HuH-7 (cell line): ENCODE measurements at regions not wholly inside any gene's neighbourhood (a gene's known extent, or its start where the extent isn't known, plus 50 kb on each side); places are given as distances from the start of the nearest gene placed in this dataset.
"Not testable (repeated sequence)": the region's sequence is repeated elsewhere in the genome, so short reads cannot be mapped to it uniquely, and the experiment has no call there.

ENCODE experiments used
- DNase-seq: peaks from one replicate; pipeline ENCODE4 v3.0.0; 2011; ENCODE audit warnings: low spot score

GRCh38 chr7:113217314-113217713, 99.0 kb upstream of the SMIM30 start:
- no peak for DNase-seq

DNA sequence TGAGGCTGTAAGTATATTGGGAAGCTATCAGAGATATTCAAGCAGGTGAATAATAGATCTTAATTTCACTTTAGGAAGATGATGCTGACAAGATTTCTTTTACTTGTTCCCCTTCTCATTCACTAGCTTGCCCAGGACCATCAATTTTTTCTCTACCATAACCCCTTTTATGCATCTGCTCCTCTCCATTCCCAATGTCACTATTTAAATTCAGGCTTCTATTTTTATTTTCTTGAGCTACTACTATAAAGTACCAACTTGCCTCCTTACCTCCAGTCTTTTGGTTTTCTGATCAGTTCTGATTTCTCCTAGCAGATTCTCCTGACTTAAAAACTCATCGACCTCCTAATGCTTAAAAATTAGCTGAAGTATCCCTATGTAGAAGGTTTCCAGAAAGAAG, 97.7 kb upstream of the SMIM30 start:
- no peak for DNase-seq

DNA sequence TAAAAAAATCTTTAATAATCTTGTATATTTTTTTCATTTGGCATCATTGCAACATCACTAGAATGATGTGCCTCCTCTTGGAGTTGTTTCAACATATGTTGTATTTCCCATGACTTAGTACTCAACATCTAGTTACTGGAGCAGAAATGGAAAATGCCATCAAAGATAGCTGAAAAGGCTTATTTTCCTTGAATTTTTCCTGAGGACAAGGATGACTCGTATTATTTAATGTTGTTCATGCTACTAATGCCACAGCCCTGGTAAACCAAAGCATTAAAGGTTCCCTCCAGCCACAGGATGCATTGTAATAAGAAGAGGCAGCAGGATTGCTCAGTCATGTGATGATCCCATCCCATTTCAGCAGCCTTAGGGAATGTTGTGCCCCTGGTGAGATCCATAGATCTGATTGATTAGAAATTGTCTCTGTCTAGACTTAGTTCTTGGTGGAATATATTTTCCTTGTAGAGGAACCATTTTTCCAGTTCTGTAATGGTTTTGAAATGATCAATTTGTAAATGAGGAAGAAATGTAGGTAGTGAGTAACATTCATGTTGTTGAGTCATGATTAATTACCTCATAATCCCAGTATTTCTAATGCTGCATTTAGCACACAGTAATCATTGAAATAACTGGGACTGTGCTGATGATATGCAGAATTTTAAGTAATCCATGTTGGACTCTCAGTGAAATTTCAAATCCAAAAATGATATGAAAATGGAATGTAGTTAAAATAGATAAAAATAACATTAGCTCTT, 91.3 kb upstream of the SMIM30 start:
- DNase-seq: no peak

- DNase-seq: no peak
These were observed 89.6 kb upstream of the SMIM30 start for GRCh38 chr7:113207931-113208330.

- no peak for DNase-seq
These were observed 89.1 kb upstream of the SMIM30 start for GRCh38 chr7:113207441-113207840.

- no peak for DNase-seq
These were observed 86.1 kb upstream of the SMIM30 start for GRCh38 chr7:113204415-113204814.

DNA sequence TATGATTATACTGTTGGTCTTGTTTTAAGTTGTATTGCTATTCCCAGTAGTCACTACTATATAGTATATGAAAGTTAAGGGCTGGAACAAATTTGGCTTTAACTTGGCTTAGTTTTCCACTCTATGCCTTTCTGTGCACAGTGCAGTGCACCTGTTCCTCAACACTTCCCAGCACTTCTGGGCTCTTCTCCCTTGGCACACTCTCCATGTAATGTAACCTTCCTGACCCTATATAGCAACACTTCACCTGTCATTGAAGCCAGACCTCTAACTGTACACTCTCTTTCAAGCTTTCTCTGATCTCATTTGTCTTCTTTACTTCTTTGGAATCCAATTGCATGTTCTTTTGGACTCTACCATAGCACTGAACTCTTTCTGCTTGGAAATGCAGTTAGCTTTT, 83.9 kb upstream of the SMIM30 start:
- DNase-seq: no peak

DNA sequence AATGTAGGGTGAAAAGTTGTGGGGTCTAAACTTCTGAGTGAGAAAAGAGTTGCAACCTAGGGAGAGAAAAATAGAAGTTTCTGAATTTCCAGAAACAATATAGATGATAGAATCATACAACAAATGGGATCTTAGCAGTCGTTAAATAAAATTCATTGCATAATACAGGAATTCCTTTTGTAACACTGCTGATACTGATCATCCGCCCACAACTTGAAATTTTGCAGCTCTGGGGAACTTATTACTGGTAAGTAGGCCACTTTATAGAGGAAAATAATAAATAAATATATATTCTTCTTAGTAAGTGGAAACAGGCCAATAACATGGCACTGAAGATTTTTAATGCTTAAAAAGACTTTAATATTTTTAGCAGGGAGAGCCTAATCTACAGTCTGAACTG, 81.9 kb upstream of the SMIM30 start:
- DNase-seq: no peak

DNA sequence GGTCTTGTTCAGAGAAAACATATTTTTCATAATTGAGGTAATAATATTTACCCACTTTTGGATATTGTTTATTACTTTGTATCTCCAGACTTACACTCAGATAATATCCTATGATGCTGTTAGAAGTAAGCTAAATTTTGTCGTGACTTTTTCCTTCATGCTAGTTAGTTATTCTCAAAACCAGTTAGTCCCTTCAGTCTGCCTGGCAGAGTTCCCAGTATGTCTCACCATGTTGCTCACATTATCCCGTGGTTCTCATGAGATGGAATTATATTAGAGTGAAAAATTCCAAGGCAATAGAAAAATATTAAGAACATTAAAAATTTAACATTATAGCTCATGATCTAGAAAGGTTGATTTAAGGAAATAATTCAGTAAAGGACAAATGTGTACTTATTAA, 81.5 kb upstream of the SMIM30 start:
- no peak for DNase-seq

DNA sequence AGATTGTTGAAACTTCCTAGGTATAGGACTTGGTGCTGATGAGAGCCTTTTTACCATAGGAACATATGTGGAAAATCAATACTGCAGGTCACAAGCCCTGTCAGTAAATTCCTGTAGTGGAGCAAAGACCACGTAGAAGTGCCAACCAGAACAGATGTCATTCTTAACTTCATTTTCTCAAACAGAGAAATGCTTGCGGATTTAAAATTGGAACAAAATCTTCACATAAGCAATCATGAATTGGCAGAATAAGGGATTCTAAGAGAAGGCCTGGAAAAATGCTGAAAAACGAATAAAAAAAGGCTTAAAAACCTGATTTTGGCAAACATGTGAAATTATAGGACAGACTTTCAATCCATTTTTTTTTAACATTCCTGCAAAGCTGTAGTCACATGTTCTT, 80.8 kb upstream of the SMIM30 start:
- DNase-seq: no peak

GRCh38 chr7:113198226-113198625, 79.9 kb upstream of the SMIM30 start:
- no peak for DNase-seq

- no peak for DNase-seq
These were observed 78.9 kb upstream of the SMIM30 start for GRCh38 chr7:113197274-113197673.

DNA sequence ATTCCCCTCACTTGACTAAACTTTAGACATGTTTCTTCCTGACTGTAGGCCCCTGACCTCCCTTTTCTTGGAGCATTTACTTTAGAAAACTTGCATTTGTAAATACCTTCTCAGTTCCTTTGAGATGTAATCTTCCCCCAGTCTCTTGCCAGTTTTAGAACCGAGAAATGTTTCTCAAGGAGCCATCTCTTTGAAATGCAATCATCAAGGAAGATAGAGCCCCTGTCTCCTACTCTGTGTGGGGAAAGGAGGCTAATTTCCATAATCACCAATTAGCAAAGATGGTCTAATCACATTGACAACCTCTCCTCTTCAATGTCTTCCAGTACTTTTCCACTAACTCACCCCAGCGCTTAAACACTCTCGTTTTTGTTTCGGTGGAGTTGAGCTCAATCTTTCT, 70.0 kb upstream of the SMIM30 start:
- DNase-seq: no peak

DNA sequence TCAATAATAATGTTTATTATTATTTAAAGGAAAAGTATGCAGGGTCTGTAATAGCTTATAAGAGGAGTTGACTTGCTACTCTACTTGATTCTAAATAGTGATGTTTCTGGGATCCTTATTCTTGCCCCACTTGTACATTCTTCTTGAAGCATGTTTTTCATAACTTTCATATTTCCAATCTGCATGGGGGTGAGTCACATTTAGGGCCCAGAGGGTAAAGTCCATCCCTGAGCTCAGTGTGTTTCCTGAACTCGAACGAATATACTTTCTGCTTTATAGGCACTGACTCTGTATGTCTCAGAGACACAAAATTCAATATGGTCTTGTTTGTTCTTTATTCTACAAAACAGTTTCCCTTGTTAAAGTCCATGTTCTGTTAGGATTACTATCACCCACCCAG, 61.0 kb upstream of the SMIM30 start:
- no peak for DNase-seq

DNA sequence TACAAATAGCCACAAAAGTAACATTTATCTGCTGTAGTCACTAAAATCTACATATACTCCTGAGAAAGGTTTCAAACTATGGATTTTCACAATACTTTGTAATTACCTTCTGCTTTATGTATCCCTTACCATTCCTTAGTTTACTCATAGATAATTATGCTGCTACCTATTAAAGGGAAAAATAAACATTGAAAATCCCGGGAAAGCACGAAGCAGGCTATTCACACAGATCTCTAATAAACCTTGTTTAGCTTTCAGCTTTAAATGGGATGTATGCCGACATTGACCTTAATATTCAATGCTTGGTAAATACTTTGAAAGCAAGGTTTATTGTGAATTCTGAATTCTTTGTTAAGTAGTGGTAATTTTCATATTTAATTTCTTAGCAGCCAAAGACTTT, 58.5 kb upstream of the SMIM30 start:
- DNase-seq: no peak

DNA sequence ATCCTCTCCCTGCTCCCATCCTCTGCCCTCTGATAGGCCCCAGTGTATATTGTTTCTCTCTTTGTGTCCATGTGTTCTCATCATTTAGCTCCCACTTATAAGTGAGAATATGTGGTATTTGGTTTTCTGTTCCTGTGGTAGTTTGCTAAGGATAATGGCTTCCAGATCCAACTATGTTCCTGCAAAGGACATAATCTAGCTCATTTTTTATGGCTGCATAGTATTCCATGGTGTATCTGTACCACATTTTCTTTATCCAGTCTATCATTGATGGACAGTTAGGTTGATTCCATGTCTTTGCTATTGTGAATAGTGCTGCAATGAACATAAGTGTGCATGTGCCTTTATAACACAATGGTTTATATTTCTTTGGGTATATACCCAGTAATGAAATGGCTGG, 57.8 kb upstream of the SMIM30 start:
- not testable (repeated sequence) for DNase-seq

- DNase-seq: no peak
These were observed 57.3 kb upstream of the SMIM30 start for GRCh38 chr7:113175525-113176104.

DNA sequence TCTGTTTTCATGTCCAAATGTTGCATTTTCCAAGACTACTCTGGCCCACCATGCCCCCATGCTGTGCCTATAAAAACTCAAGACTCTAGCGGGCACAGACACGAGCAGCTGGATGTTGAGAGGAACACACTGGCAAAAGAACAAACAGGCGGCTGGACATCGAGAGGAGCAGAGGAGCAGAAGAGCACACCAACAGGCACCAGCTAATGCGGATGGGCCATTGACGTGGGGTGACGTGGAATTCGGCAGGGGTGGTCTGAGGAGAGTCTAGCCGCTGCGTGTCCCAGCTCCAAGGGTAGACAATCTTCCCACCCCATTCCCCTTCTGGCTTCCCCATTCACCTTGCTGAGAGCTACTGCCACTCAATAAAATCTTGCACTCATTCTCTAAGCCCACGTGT, 54.4 kb upstream of the SMIM30 start:
- no peak for DNase-seq

DNA sequence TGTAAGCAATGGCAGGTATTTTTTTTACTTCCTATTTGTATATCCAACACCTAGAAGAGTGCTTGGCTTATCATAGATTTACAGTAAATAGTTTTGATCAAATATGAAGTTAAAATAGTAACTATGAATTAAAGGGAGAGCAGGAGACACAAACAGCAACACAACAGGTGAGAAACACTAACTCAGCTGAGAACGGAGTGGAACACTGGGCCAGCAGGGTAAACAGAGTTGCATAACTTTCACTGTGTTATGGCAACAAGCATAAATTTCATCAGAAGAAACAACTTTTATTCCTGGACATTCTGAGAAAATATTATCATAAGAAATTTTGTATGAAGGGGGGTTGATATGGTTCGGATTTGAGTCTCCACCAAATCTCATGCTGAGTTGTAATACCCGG, 52.2 kb upstream of the SMIM30 start:
- DNase-seq: no peak
